HG02885 (cell line): ENCODE measurements at regions not wholly inside any gene's neighbourhood (a gene's known extent, or its start where the extent isn't known, plus 50 kb on each side); places are given as distances from the start of the nearest gene placed in this dataset.
"Not testable (repeated sequence)": the region's sequence is repeated elsewhere in the genome, so short reads cannot be mapped to it uniquely, and the experiment has no call there.

ENCODE experiments used
- ATAC-seq: cut with Tn5 transposase; IDR thresholded peaks from one replicate; pipeline ENCODE4 v1.9.1; 2021; ENCODE audit warnings: mild to moderate bottlenecking; ENCODE audit not compliant: unreplicated experiment, poor library complexity

- no peak for ATAC-seq
Observed at GRCh38 chr16:59047114-59047513, 313.0 kb upstream of the GOT2 start.

GRCh38 chr16:59046335-59046734 is 312.2 kb upstream of the GOT2 start:
- no peak for ATAC-seq

GRCh38 chr16:59045501-59045900 is 311.4 kb upstream of the GOT2 start:
- ATAC-seq = no peak

DNA sequence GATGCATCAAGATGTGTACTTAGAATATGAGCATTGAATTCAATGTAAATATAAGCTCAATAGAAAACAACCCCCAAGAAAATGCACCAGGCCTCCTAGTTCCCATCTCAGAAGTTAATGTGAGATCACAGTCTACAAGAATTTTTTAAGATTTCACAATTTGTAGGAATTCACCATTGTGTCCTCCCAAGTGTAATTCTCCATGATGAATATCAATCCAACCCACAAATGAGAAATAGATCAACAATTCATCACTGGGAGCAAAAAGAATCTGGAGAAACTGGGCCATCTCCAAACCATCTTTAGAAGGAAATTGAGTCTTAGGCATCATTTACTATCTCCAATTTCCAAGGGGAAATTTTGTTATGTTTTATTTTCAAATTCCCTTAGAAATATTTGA is 310.5 kb upstream of the GOT2 start:
- no peak for ATAC-seq

DNA sequence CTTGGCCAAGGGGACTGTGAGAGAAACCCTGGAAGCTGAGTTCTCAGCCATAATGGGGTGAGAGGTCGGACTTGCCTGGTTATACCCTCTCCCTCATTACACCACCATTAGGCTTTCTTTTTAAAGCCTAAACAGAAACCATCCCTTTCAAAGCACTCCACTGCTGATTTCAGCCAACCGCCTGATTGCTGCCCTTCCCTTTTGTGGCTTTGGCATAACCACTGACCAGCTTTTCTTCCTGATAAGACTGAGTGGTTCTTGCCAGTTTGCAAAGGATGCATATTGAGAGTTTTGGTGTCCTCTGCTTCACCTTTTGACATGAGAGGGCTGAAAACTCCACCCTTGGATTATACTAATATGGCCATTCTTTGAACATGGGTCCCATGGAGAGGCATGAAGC is 308.2 kb upstream of the GOT2 start:
- ATAC-seq = no peak

DNA sequence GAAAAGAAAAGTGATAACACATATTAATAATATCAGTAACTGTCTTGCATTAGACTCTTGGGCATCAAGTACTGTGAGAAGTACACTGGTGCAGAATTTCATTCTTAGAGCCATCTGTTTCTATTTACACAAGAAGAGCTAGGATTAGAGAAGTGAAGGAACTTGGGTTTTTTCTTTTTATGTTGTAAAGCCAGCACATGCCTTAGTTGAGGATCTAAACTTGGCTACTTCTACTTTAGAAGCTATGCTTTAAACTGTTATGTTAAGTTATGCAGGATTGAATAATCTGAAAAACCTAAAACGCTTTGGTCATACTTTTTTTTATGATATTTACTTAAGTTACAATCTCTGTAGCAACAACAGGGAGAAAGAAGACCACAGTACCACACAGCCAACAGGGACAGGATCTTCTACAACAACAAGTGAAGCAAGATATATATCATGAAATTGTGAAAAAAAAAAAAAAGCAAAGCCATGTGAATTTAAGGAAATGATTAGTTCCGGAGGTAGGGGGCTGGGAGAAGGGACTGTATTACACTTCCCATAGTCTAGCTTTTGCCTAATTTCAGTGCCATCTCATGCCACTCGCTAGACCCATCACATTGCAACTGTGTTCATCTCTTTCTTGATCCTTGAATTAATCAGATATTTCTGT is 305.1 kb upstream of the GOT2 start:
- ATAC-seq = no peak

DNA sequence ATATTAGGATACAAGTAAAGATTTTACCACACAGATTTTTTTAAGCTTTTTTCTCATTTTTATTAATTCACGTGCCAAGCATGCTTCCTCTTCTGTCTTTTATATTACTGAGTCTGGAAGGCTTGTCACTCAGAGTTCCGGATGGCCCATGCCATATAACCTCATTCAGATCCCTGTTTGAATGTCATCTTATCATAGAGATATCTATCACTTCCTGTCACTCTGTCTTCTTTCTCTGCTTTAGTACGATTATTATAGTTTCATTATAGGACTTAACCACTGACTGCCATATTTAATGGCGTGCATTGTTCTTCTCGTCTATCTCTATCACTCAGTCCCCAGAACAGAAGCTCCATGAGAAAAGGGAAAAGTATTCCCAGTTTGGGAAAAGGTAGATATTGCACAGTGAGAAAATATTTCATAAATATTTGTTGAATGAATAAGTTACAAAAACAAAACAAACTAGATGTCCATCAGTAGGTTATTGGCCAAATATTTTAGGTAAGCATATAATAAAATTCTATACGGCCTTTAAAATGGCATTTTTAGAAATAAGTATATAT is 296.9 kb upstream of the GOT2 start:
- no peak for ATAC-seq

DNA sequence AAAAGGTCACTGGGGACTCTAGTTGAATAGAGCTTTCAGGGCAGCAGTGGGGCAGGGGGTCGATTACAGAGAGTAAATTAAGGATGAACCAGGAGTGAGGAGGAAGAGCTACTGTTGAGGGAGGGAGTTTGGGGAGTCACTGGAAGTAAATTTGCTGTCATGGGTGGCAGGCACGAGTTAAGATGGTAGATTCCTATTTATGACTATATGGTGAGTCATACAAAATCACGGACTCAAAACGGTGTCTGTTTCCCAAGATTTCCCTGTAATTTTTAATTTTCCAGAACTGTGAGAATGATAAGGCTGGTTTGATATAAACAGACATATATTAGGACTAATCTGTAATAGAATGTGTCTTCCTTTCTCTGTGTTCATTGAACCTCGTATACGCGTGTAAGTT is 287.6 kb upstream of the GOT2 start:
- no peak for ATAC-seq

DNA sequence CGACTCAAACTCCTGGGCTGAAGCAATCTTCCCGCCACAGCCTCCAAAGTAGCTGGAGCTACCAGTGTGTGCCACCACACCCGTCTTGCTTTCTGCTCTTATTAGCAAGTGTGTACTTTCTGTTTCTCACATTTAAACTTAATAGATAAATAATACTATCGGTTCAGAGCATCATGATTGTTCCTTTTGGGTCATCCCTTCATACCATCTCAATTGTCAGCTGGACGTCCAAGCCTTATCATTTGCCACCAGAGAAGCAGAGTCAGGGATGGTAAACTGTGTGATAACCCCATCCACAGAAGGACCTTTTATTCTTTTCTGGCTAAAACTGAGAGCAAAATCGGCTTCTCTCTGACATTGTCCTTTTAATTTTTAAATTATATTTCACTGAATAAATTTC is 279.8 kb upstream of the GOT2 start:
- ATAC-seq = no peak

DNA sequence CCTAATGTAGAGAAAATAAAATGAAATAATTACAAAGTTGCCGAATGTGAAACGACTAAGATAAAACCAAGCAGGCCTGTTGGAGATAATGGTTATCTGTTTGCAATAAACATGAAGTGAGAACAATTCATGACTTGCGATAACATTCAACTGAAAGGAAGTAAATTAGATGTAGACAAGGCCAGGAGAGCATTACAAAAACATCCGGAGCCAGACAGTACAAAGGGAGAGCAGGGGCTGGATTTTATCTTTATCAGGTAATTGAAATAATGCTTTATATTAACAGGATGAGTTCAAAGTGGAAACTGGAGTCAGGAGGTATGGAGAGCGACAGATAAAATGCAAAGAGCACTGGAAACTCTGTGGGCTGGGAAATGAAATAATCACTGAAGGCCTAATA is 265.6 kb upstream of the GOT2 start:
- no peak for ATAC-seq

DNA sequence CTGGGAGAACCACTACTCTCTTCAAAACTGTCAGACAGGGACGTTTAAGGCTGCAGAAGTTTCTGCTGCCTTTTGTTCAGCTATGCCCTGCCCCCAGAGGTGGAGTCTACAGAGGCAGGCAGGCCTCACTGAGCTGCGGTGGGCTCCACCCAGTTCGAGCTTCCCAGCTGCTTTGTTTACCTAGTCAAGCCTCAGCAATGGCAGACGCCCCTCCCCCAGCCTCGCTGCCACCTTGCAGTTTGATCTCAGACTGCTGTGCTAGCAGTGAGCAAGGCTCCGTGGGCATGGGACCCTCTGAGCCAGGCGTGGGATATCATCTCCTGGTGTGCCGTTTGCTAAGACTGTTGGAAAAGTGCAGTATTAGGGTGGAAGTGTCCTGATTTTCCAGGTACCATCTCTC is 258.6 kb upstream of the GOT2 start:
- ATAC-seq = not testable (repeated sequence)

DNA sequence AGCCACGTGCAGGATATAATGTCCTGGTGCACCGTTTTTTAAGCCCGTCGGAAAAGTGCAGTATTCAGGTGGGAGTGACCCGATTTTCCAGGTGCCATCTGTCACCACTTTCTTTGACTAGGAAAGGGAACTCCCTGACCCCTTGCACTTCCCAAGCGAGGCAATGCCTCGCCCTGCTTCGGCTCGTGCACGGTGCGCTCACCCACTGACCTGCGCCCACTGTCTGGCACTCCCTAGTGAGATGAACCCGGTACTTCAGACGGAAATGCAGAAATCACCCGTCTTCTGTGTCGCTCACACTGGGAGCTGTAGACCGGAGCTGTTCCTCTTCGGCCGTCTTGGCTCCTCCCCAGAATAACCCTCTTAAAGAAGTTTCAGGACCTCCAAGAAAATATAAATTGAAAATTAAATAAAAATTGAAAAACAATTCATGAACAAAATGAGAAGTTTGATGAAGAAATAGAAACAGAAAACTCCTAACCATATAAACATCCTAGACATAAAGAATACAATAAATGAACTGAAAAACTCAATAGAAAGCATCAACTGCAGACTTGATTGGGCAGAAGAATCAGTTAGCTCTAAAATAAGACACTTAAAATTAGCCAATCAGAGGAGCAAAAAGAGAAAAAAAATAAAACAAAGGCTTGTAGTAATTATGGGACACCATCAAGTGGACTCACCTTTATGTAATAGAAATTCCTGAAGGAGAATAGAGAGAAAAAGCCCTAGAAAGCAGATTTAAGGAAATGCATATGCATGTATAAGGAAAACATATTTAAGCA is 249.3 kb upstream of the GOT2 start:
- ATAC-seq = not testable (repeated sequence)

DNA sequence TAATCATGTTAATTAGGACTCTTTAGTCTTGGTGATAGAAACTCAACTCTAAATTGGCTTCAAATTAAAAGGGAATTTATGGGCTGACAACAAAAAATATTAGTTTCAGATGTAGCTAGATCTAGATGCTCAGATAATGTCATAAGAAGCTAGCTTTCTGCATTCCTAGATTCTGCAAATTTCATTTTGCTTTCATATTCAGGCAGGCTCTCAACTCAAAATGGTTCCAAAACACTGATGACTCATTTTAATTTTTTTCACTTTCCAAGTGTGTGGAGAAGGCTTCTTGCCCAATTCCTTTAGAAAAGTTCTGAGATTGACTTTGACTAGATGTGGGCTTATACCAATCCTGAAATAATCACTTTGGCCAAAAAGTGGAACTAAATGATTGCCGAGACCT is 236.7 kb upstream of the GOT2 start:
- peak; percentile 78 for ATAC-seq

DNA sequence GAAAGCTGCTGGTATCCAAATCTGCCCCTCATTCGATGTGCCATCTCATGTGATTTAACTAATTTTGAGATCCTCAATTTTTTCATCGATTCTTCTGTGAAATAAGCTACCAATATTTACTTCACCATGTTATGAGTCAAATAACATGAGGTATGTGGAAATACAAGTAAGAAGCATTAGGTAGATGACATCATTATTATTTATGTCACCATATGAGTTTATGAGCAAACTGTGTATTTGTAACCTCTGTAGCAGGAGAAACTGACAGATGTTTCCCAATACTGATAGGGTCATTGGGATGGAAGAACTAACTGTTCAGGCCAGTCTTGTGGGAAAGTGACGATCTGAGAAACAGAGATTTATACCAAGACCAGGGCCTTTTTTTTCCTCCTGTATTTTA is 229.4 kb upstream of the GOT2 start:
- no peak for ATAC-seq

DNA sequence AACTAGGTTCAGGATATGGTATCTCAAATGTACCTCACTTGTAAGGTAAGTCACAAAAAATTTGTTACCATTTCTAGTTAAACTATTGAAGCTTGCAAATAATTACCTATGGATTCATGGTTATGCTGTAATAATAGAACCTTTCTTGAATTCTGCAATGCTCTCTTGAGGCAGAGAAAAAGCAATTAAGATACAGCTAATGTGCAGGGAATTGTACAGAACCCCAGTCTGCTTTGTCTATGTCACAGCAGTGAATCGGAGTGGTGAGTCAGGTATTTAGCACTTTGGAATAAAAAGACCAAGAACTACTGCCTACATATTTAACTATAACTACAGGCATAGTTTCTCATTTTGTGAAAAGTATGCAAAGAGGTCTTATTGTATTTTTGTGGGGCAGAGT is 228.7 kb upstream of the GOT2 start:
- no peak for ATAC-seq

- no peak for ATAC-seq
Observed at GRCh38 chr16:58960484-58960883, 226.4 kb upstream of the GOT2 start.

- no peak for ATAC-seq
Observed at GRCh38 chr16:58960034-58960433, 225.9 kb upstream of the GOT2 start.

DNA sequence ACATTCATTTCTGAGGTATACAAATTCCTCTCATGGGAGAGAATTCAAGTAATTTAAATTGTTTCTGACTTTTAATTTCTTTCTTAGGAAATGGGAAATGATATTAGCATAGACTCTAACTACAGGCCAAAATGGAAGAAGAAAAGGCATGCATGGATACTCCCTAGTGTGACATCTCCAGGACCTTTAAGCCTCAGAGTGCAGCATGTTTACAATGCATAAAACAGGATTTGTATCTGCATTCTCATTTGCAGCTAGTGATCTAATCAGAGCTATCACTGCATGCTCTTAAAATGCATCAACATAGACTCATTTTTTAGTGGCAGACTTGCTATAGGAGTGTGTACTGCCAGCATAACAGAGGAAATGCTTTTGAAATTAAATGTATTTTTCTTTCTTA is 224.6 kb upstream of the GOT2 start:
- ATAC-seq = no peak

DNA sequence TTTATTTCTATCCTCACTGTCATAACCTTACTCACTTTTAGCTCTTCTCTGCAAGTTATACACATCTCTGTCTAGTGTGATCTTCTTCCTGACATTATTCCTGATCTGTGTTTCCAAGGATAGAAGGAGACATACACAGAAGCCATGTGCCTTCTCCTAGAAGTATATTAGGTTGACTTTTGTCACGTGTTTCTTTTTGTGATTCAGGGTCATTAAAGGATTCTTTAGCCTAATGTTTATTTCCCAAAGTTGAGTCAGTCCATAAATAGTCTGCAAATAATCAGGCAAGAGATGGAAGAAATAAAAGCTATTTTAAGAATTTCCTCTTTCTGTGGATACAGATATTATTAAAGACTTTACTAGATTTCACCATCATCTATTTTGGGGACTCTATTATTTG is 214.1 kb upstream of the GOT2 start:
- ATAC-seq = no peak

DNA sequence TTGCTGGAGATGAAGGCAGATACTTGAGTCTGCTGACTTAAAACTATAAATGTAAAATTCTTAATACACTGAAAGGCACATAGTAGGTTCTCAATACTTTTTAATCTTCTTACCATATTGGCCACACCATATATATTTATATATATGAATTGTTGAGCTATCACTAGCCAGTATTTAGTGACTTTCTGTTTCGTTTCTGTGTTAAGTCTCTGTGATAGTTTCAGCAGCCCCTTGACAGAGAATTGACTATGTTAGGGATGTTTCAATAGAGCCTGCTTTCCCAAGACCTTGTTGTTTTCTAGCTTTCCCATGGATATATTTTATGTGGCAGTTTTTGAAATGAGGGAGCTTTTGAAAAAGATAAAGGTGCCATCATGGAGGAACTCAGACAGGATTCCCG is 206.5 kb upstream of the GOT2 start:
- no peak for ATAC-seq

DNA sequence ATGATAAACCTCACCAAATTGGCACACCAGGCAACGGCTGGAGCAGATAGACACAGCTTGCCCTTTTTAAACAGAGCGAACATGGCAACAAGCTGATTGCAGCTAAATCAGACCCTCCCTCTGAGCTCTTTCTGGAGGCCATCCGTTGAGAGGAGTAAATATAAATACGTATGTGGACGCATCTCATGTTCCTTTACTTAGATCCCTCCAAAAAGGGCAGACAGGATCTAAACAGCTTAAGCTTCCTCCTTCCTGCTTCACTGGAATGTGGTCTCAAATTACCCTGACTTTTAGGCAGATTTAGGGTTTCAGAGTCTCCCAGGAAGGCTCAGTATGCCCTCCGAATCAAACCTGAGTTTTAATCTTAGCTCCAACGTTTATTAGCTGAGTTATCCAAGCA is 204.7 kb upstream of the GOT2 start:
- no peak for ATAC-seq

DNA sequence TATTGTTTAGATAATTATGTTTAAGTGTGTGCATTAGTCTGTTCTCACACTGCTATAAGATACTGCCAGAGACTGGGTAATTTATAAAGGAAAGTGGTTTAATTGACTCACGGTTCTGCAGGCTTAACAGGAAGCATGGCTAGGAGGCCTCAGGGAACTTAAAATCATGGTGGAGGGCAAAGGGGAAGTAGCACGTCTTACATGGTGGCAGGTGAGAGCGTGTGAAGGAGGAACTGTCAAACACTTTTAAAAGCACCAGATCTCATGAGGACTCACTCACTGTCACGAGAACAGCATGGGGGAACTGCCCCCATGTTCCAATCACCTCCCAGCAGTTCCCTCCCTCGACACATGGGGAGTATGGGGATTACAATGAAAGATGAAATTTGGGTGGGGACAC is 203.5 kb upstream of the GOT2 start:
- ATAC-seq = no peak
